ENCODE measurements at regions not wholly inside any gene's neighbourhood (a gene's known extent, or its start where the extent isn't known, plus 50 kb on each side); places are given as distances from the start of the nearest gene placed in this dataset.

DNA sequence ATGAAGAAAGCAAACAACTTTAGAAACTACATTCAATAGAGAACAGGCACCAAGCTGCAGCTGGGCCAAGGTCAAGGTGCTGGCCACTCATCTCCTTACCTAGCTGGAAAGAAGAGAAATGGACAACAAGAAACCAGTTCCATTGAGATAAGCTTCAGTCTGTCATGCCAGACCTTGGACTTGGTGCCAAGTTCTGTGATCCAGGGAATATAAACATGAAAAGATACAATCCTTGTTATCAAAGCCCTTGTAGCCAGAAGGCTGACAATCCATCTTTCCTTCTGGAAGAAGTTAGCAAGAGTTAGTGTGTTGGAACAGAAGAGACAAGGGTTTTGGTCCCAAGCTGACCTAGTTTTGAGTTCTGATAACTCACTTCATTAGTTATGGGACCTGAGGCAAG lies 227.5 kb downstream of the ACTL7B start:
- Histone ChIP-seq H3K4me1 (ENCODE audit: low read depth, poor library complexity, severe bottlenecking) (no peaks in the 10 kb centered on the region), H4K20me1 (ENCODE audit: insufficient read depth) (no peaks in the 10 kb centered on the region), H3K9ac (no peak overlapping the region), H3K27ac (no peak overlapping the region), H3K36me3 (ENCODE audit: insufficient read depth) (no peaks in the 10 kb centered on the region), H2AFZ (ENCODE audit: low read depth) (no peak overlapping the region), H3K4me3 (IDR thresholded peaks at IDR 0.05; ENCODE audit: insufficient read depth, low read depth, low read length) (no peak overlapping the region), H3K79me2 (ENCODE audit: insufficient read depth, low read depth) (no peaks in the 10 kb centered on the region), H3K4me2 (no peak overlapping the region), H3K27me3 (ENCODE audit: insufficient read depth, low read depth) (no peaks in the 10 kb centered on the region)
- TF ChIP-seq, protein P1, sequence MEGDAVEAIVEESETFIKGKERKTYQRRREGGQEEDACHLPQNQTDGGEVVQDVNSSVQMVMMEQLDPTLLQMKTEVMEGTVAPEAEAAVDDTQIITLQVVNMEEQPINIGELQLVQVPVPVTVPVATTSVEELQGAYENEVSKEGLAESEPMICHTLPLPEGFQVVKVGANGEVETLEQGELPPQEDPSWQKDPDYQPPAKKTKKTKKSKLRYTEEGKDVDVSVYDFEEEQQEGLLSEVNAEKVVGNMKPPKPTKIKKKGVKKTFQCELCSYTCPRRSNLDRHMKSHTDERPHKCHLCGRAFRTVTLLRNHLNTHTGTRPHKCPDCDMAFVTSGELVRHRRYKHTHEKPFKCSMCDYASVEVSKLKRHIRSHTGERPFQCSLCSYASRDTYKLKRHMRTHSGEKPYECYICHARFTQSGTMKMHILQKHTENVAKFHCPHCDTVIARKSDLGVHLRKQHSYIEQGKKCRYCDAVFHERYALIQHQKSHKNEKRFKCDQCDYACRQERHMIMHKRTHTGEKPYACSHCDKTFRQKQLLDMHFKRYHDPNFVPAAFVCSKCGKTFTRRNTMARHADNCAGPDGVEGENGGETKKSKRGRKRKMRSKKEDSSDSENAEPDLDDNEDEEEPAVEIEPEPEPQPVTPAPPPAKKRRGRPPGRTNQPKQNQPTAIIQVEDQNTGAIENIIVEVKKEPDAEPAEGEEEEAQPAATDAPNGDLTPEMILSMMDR (conservative IDR thresholded peaks at IDR 0.05; ENCODE audit: low read depth, low read length) = no peak

DNA sequence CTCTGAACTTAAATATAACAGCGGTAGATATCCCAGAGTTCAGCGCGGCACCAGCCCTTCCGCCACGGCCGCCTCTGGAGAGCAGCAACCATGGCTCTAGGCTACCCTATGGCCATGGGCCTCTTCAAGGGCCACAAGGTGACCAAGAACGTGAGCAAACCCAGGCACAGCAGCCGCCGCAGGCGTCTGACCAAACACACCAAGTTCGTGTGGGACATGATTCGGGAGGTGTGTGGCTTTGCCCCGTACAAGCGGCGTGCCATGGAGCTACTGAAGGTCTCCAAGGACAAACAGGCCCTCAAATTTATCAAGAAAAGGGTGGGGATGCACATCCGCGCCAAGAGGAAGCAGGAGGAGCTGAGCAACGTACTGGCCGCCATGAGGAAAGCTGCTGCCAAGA lies 229.0 kb downstream of the ACTL7B start:
- Histone ChIP-seq H3K79me2 (ENCODE audit: insufficient read depth, low read depth) (no peaks in the 10 kb centered on the region), H3K9ac (no peak overlapping the region), H3K4me2 (no peak overlapping the region), H3K4me1 (ENCODE audit: low read depth, poor library complexity, severe bottlenecking) (no peaks in the 10 kb centered on the region), H3K36me3 (ENCODE audit: insufficient read depth) (no peaks in the 10 kb centered on the region), H3K27me3 (ENCODE audit: insufficient read depth, low read depth) (no peaks in the 10 kb centered on the region), H2AFZ (ENCODE audit: low read depth) (no peak overlapping the region), H3K27ac (no peak overlapping the region), H4K20me1 (ENCODE audit: insufficient read depth) (no peaks in the 10 kb centered on the region), H3K4me3 (IDR thresholded peaks at IDR 0.05; ENCODE audit: insufficient read depth, low read depth, low read length) (no peak overlapping the region)
- TF ChIP-seq, protein P1 (conservative IDR thresholded peaks at IDR 0.05; ENCODE audit: low read depth, low read length) = no peak

DNA sequence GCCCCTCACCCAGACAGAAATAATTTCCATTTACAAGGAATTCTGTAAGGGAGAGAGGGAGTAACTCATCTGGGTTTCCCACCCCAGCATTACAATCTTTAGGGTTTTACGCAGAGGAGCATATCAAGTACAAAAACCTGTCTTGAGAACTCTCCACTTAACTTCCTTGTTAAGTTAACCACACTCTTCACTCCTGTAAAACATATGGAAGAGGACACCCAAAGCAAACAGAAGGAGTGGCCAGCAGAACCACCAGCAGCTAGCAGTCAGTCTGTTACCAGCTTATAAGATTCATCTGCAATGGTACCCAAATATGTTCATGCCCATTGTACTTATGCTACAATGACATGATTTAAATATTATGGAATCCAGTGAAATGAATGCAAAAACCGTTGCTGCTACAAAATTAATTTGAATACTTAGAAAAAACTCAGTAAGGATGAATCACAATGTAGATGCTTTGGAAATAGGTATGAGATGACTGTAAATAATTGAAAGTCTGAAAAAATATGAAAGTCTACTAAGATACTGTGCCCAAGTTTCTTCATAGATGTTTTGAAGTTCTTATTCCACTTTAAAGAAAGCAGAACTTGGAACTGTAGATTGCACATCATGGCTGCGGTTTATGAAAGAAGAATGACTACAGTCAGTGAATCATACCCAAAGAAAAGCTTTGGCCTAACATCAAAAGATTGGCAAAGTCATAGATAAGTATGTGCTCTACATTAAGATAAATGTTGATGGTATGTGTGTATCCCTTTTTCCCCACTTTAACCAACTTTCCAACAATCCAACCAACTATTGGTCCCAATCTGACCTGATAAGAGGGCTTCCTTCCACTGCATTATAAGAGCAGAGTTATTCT lies 233.6 kb downstream of the ACTL7B start:
- Histone ChIP-seq H3K4me1 (ENCODE audit: low read depth, poor library complexity, severe bottlenecking) (no peaks in the 10 kb centered on the region), H3K27me3 (ENCODE audit: insufficient read depth, low read depth) (no peaks in the 10 kb centered on the region), H3K79me2 (ENCODE audit: insufficient read depth, low read depth) (no peaks in the 10 kb centered on the region), H3K4me3 (IDR thresholded peaks at IDR 0.05; ENCODE audit: insufficient read depth, low read depth, low read length) (no peak overlapping the region), H2AFZ (ENCODE audit: low read depth) (no peak overlapping the region), H3K36me3 (ENCODE audit: insufficient read depth) (no peaks in the 10 kb centered on the region), H3K4me2 (no peak overlapping the region), H3K27ac (no peak overlapping the region), H4K20me1 (ENCODE audit: insufficient read depth) (no peaks in the 10 kb centered on the region), H3K9ac (no peak overlapping the region)
- TF ChIP-seq, protein P1 (conservative IDR thresholded peaks at IDR 0.05; ENCODE audit: low read depth, low read length) = no peak

DNA sequence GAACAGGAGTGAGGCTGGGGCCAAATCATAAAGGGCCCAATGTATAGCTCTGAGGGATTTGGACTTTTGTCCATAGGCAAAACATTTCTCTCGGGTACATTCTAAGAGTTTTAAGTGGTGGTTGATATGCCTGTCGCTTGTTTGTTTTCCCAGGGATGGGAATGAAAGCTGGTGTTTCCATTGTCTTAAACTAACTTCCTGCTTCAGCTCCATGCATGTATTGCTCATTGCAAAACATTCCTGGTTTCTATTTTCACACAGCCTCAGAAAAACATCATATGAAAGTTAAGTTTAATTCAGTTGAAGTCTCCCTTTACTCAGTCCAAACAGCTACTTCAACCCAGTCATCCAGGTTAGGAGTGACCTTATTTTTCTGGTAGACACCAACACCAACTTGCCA lies 235.0 kb downstream of the ACTL7B start:
- no peaks in the 10 kb centered on the region for H3K27me3 ChIP-seq (ENCODE audit: insufficient read depth, low read depth)
- H3K36me3 ChIP-seq (ENCODE audit: insufficient read depth) = no peaks in the 10 kb centered on the region
- no peaks in the 10 kb centered on the region for H4K20me1 ChIP-seq (ENCODE audit: insufficient read depth)
- H2AFZ ChIP-seq (ENCODE audit: low read depth) = no peak overlapping the region
- H3K4me1 ChIP-seq (ENCODE audit: low read depth, poor library complexity, severe bottlenecking) = no peaks in the 10 kb centered on the region
- H3K4me3 ChIP-seq (IDR thresholded peaks at IDR 0.05; ENCODE audit: insufficient read depth, low read depth, low read length) = no peak overlapping the region
- TF ChIP-seq, protein P1 (conservative IDR thresholded peaks at IDR 0.05; ENCODE audit: low read depth, low read length) = no peak
- H3K79me2 ChIP-seq (ENCODE audit: insufficient read depth, low read depth) = no peaks in the 10 kb centered on the region
- H3K27ac ChIP-seq = no peak overlapping the region
- H3K9ac ChIP-seq = no peak overlapping the region
- no peak overlapping the region for H3K4me2 ChIP-seq

Data from KMS-11 (cell line).